Fibroblast of lung (primary cell): ENCODE measurements at regions not wholly inside any gene's neighbourhood (a gene's known extent, or its start where the extent isn't known, plus 50 kb on each side); places are given as distances from the start of the nearest gene placed in this dataset.

Experiments
- DNase-seq, 2 donors: peaks; one replicate each; pipeline versions ENCODE4 v3.0.0 to v3.0.0-alpha.2; 2010; ENCODE audit warnings: low read depth in 2 of 2
- H2AFZ ChIP-seq: 2 replicates; pipeline ENCODE4 v1.5.1; 2012; ENCODE audit warnings: low read length, control low read depth, inconsistent platforms
- H3K27ac ChIP-seq: 2 replicates; pipeline ENCODE4 v1.5.1; 2011; ENCODE audit warnings: low read length, control low read depth; ENCODE audit not compliant: insufficient read depth
- H3K27me3 ChIP-seq: 2 replicates; pipeline ENCODE4 v1.5.1; 2011; ENCODE audit warnings: mild to moderate bottlenecking, low read length; ENCODE audit not compliant: control insufficient read depth, insufficient read depth
- H3K36me3 ChIP-seq: 2 replicates; pipeline ENCODE4 v1.5.1; 2011; ENCODE audit warnings: low read length; ENCODE audit not compliant: control insufficient read depth, insufficient read depth
- H3K4me1 ChIP-seq: 2 replicates; pipeline ENCODE4 v1.5.1; 2011; ENCODE audit warnings: low read length; ENCODE audit not compliant: control insufficient read depth, insufficient read depth; ENCODE audit errors: extremely low read depth
- H3K4me2 ChIP-seq: 2 replicates; pipeline ENCODE4 v1.5.1; 2011; ENCODE audit warnings: low read length, control low read depth; ENCODE audit not compliant: insufficient read depth; ENCODE audit errors: extremely low read depth
- H3K4me3 ChIP-seq, 4 experiments: fragments of 200-600 bp in 1 of 4; sonication (generic) in 1 of 4; replicated peaks in 1 of 4; 2 replicates each; pipeline ENCODE4 v1.5.1; 2011 to 2016; ENCODE audit warnings: low read length in 4 of 4, low read depth in 3 of 4, mild to moderate bottlenecking in 3 of 4, control low read depth in 2 of 4, inconsistent platforms in 1 of 4, mixed read lengths in 1 of 4; ENCODE audit not compliant: insufficient read depth in 1 of 4; ENCODE audit errors: control extremely low read depth in 1 of 4
- H3K79me2 ChIP-seq: 2 replicates; pipeline ENCODE4 v1.5.1; 2012; ENCODE audit warnings: mild to moderate bottlenecking, low read length, inconsistent platforms; ENCODE audit not compliant: control insufficient read depth, insufficient read depth
- H3K9ac ChIP-seq: 2 replicates; pipeline ENCODE4 v1.5.1; 2011; ENCODE audit warnings: mild to moderate bottlenecking, low read length, control low read depth; ENCODE audit not compliant: insufficient read depth
- H3K9me3 ChIP-seq: 2 replicates; pipeline ENCODE4 v1.5.1; 2012; ENCODE audit warnings: low read depth, low read length; ENCODE audit not compliant: control insufficient read depth, insufficient read depth
- H4K20me1 ChIP-seq: 2 replicates; pipeline ENCODE4 v1.5.1; 2011; ENCODE audit warnings: low read length; ENCODE audit not compliant: control insufficient read depth, insufficient read depth; ENCODE audit errors: extremely low read depth
- EZH2 ChIP-seq: IDR thresholded peaks from 2 replicates; pipeline ENCODE4 v1.5.1; 2012; ENCODE audit warnings: low read length, control low read depth, mild to moderate bottlenecking; ENCODE audit errors: missing control alignments
- TF ChIP-seq, protein P1 (sequence below), 2 donors: IDR thresholded peaks in 1 of 2; conservative IDR thresholded peaks in 1 of 2; 1 replicate in 1 of 2; 2 replicates in 1 of 2; pipeline ENCODE4 v1.5.1; 2011 to 2012; ENCODE audit warnings: low read length in 2 of 2, control low read depth in 1 of 2, inconsistent platforms in 1 of 2, low read depth in 1 of 2, mild to moderate bottlenecking in 1 of 2

DNA sequence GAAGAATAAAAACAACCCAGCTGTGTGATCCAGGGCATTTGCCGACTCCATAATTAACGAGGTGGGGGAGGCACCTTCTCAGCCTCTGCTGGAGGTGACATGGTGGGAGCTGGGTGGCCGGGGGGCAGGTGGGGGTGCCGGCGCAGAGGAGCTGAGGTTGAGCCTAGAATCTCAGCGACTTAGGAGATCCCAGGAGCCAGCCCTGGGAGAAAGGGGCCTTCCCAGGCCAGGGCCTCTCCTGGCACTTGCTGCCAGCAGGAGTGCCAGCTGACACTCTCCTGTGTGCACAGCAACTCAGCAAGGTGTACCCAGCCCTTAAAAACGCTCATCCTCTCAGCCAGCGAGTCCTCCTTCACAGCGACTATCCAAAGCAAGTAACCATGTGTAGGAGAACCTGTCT lies 62.8 kb upstream of the FCN1 start:
- no peaks in the 10 kb centered on the region for H4K20me1 ChIP-seq
- H3K9me3 ChIP-seq: no peaks in the 10 kb centered on the region
- H3K27me3 ChIP-seq: no peaks in the 10 kb centered on the region
- H3K4me1 ChIP-seq: no peaks in the 10 kb centered on the region
- no peak overlapping the region for H2AFZ ChIP-seq
- H3K4me2 ChIP-seq: no peak overlapping the region
- H3K27ac ChIP-seq: no peak overlapping the region
- H3K36me3 ChIP-seq: no peaks in the 10 kb centered on the region
- no peak for TF ChIP-seq EZH2
- TF ChIP-seq, protein P1, sequence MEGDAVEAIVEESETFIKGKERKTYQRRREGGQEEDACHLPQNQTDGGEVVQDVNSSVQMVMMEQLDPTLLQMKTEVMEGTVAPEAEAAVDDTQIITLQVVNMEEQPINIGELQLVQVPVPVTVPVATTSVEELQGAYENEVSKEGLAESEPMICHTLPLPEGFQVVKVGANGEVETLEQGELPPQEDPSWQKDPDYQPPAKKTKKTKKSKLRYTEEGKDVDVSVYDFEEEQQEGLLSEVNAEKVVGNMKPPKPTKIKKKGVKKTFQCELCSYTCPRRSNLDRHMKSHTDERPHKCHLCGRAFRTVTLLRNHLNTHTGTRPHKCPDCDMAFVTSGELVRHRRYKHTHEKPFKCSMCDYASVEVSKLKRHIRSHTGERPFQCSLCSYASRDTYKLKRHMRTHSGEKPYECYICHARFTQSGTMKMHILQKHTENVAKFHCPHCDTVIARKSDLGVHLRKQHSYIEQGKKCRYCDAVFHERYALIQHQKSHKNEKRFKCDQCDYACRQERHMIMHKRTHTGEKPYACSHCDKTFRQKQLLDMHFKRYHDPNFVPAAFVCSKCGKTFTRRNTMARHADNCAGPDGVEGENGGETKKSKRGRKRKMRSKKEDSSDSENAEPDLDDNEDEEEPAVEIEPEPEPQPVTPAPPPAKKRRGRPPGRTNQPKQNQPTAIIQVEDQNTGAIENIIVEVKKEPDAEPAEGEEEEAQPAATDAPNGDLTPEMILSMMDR (conservative IDR thresholded peaks at IDR 0.05 in 1 of 2, IDR thresholded peaks at IDR 0.05 in 1 of 2; ENCODE audit: low read depth in 1 of 2, low read length in 2 of 2): no peak
- no peak for DNase-seq
- H3K4me3 ChIP-seq: no peak overlapping the region
- H3K79me2 ChIP-seq: no peaks in the 10 kb centered on the region
- no peak overlapping the region for H3K9ac ChIP-seq

DNA sequence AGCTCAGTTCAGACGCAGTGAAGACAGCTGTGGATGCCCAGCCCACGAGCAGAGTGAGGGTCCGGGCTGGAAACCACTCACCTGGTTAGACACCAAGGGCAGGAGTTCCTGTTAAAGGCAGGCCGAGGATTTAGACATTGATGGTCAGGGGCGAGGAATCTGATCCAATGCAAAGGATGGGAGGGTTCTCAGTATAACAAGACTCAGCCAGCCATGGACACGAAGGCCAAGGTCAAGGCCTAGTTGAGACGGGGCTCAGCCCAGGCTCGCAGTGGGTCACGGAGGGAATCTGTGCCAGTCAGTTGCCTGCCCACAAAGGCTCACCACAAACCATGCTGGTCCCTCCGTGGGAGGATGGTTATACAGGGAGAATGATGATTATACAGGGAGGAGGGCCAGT lies 63.3 kb upstream of the FCN1 start:
- Histone ChIP-seq H3K4me3 (no peak overlapping the region), H3K36me3 (no peaks in the 10 kb centered on the region), H3K27me3 (no peaks in the 10 kb centered on the region), H3K9me3 (no peaks in the 10 kb centered on the region), H3K79me2 (no peaks in the 10 kb centered on the region), H3K4me2 (no peak overlapping the region), H3K9ac (no peak overlapping the region), H2AFZ (no peak overlapping the region), H3K4me1 (no peaks in the 10 kb centered on the region), H3K27ac (no peak overlapping the region), H4K20me1 (no peaks in the 10 kb centered on the region)
- no peak for DNase-seq
- TF ChIP-seq EZH2: no peak
- TF ChIP-seq, protein P1 (conservative IDR thresholded peaks at IDR 0.05 in 1 of 2, IDR thresholded peaks at IDR 0.05 in 1 of 2; ENCODE audit: low read depth in 1 of 2, low read length in 2 of 2): no peak

DNA sequence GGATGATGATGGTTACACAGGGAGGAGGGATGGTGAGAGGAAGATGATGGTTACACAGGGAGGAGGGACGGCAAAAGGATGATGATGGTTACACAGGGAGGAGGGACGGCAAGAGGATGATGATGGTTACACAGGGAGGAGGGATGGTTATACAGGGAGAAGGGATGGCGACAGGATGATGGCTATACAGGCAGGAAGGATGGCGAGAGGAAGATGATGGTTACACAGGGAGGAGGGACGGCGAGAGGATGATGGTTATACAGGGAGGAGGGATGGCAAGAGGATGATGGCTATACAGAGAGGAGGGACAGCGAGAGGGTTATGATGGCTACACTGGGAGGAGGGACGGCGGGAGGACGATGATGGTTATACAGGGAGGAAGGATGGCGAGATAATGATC lies 64.1 kb upstream of the FCN1 start:
- TF ChIP-seq, protein P1 (conservative IDR thresholded peaks at IDR 0.05 in 1 of 2, IDR thresholded peaks at IDR 0.05 in 1 of 2; ENCODE audit: low read depth in 1 of 2, low read length in 2 of 2): no peak
- no peak for TF ChIP-seq EZH2
- no peak overlapping the region for H3K4me3 ChIP-seq
- no peaks in the 10 kb centered on the region for H4K20me1 ChIP-seq
- DNase-seq: no peak
- H3K27ac ChIP-seq: no peak overlapping the region
- no peaks in the 10 kb centered on the region for H3K27me3 ChIP-seq
- H3K79me2 ChIP-seq: no peaks in the 10 kb centered on the region
- H3K4me2 ChIP-seq: no peak overlapping the region
- H2AFZ ChIP-seq: no peak overlapping the region
- H3K36me3 ChIP-seq: no peaks in the 10 kb centered on the region
- no peaks in the 10 kb centered on the region for H3K4me1 ChIP-seq
- no peaks in the 10 kb centered on the region for H3K9me3 ChIP-seq
- no peak overlapping the region for H3K9ac ChIP-seq
